B cell (primary cell): ENCODE measurements at regions not wholly inside any gene's neighbourhood (a gene's known extent, or its start where the extent isn't known, plus 50 kb on each side); places are given as distances from the start of the nearest gene placed in this dataset.

ENCODE experiments used
- ATAC-seq: fragments of 200-7000 bp; cut with Tn5 transposase; one replicate; pipeline ENCODE4 v1.10.0; 2021; ENCODE audit warnings: low read depth, mild to moderate bottlenecking, moderate number of reproducible peaks, moderate library complexity
- CTCF ChIA-PET: fragments of 350-600 bp; sonication (Branson Sonifier 250); formaldehyde crosslinking; loops from one replicate; lab custom pipeline; 2021; ENCODE audit warnings: antibody characterized with exemption, inconsistent platforms; lab: Charles Lee
- POLR2A ChIA-PET: fragments of 350-600 bp; sonication (Branson Sonifier 250); formaldehyde crosslinking; loops from one replicate; lab custom pipeline; 2021; ENCODE audit warnings: antibody characterized with exemption; lab: Charles Lee
- DNase-seq: peaks from one replicate; pipeline ENCODE4 v3.0.0; 2013
- H2AFZ ChIP-seq: 2 replicates; pipeline ENCODE4 v1.6.1; 2012; ENCODE audit warnings: mild to moderate bottlenecking, low read depth, low read length; ENCODE audit not compliant: insufficient read depth, poor library complexity, severe bottlenecking
- H3K27ac ChIP-seq, 2 donors: 1 replicate in 1 of 2; 2 replicates in 1 of 2; pipeline ENCODE4 v1.5.1; 2012 to 2013; ENCODE audit warnings: low read length in 2 of 2, mild to moderate bottlenecking in 2 of 2, moderate library complexity in 1 of 2
- H3K27me3 ChIP-seq, 4 experiments: fragments of 200-600 bp in 1 of 4; sonication (generic) in 1 of 4; replicated peaks in 1 of 4; 1 replicate in 2 of 4; 2 replicates in 2 of 4; pipeline versions ENCODE4 v1.6.1 to v1.7.0; 2013 to 2016; ENCODE audit warnings: low read length in 3 of 4, mild to moderate bottlenecking in 2 of 4, mixed read lengths in 1 of 4, moderate library complexity in 1 of 4; ENCODE audit not compliant: insufficient read depth in 4 of 4, control insufficient read depth in 3 of 4; ENCODE audit errors: control extremely low read depth in 1 of 4
- H3K36me3 ChIP-seq, 2 experiments: replicated peaks in 1 of 2; 1 replicate in 1 of 2; 2 replicates in 1 of 2; pipeline versions ENCODE4 v1.6.1 to v1.7.1; 2013; ENCODE audit warnings: low read length in 1 of 2; ENCODE audit not compliant: insufficient read depth in 2 of 2, control insufficient read depth in 1 of 2; ENCODE audit errors: control extremely low read depth in 1 of 2, extremely low read depth in 1 of 2
- H3K4me1 ChIP-seq, 2 donors: fragments of 200-600 bp in 1 of 2; sonication (generic) in 1 of 2; 1 replicate in 1 of 2; 2 replicates in 1 of 2; pipeline versions ENCODE4 v1.5.1 to v1.6.1; 2013 to 2017; ENCODE audit warnings: low read length in 2 of 2; ENCODE audit not compliant: control insufficient read depth in 2 of 2, insufficient read depth in 2 of 2
- H3K4me2 ChIP-seq: replicated peaks from 2 replicates; pipeline ENCODE3; 2012; ENCODE audit warnings: mild to moderate bottlenecking, low read depth, low read length; ENCODE audit not compliant: poor library complexity, severe bottlenecking
- H3K4me3 ChIP-seq, 5 experiments: fragments of 200-600 bp in 1 of 5; sonication (generic) in 1 of 5; 1 replicate in 3 of 5; 2 replicates in 2 of 5; pipeline versions ENCODE4 v1.5.1 to v1.7.0; 2011 to 2016; ENCODE audit warnings: low read length in 4 of 5, mild to moderate bottlenecking in 4 of 5, low read depth in 2 of 5, control low read depth in 1 of 5, moderate library complexity in 1 of 5; ENCODE audit not compliant: insufficient read depth in 1 of 5; ENCODE audit errors: control extremely low read depth in 1 of 5, extremely low read depth in 1 of 5
- H3K79me2 ChIP-seq: fragments of 200-600 bp; sonication (generic); one replicate; pipeline ENCODE4 v1.6.0; 2016; ENCODE audit warnings: low read length; ENCODE audit not compliant: control insufficient read depth, insufficient read depth
- H3K9ac ChIP-seq: fragments of 200-600 bp; sonication (generic); 2 replicates; pipeline ENCODE4 v1.6.1; 2017; ENCODE audit warnings: mild to moderate bottlenecking, low read length, moderate library complexity
- H3K9me3 ChIP-seq, 3 donors: one replicate each; pipeline versions ENCODE4 v1.6.1 to v1.7.1; 2013; ENCODE audit warnings: low read length in 2 of 3; ENCODE audit not compliant: control insufficient read depth in 2 of 3, insufficient read depth in 1 of 3; ENCODE audit errors: control extremely low read depth in 1 of 3
- H4K20me1 ChIP-seq: 2 replicates; pipeline ENCODE4 v1.6.0; 2012; ENCODE audit warnings: mild to moderate bottlenecking, low read length; ENCODE audit not compliant: insufficient read depth, control insufficient read depth, poor library complexity, severe bottlenecking
- H3K27ac Mint-ChIP-seq: one replicate; pipeline ENCODE4 v1.8.0; 2021; ENCODE audit warnings: mixed read lengths
- H3K27me3 Mint-ChIP-seq: one replicate; pipeline ENCODE4 v1.8.0; 2021; ENCODE audit warnings: mixed read lengths
- H3K4me1 Mint-ChIP-seq: one replicate; pipeline ENCODE4 v1.8.0; 2021; ENCODE audit warnings: mixed read lengths
- H3K4me3 Mint-ChIP-seq: one replicate; pipeline ENCODE4 v1.8.0; 2021; ENCODE audit warnings: mixed read lengths
- H3K9me3 Mint-ChIP-seq: one replicate; pipeline ENCODE4 v1.8.0; 2022; ENCODE audit warnings: mixed read lengths; ENCODE audit not compliant: insufficient read depth
- EZH2 ChIP-seq: IDR thresholded peaks from 2 replicates; pipeline ENCODE4 v1.6.1; 2012; ENCODE audit warnings: borderline replicate concordance, low read depth, mild to moderate bottlenecking, moderate library complexity, low read length; ENCODE audit not compliant: insufficient read depth, poor library complexity, severe bottlenecking
- WGBS: methylation state at CpG from one replicate; pipeline ENCODE4 v1.1.5; 2013; ENCODE audit warnings: missing lambda C conversion rate; ENCODE audit not compliant: insufficient coverage; 5-methylcytosine and 5-hydroxymethylcytosine counted together
- intact Hi-C: fragments of 100-400 bp; cut with micrococcal nuclease; formaldehyde crosslinking; loops from one replicate; pipeline ENCODE4 v1.10.0; 2022
- TF ChIP-seq, protein P1 (sequence below): fragments of 200-600 bp; IDR thresholded peaks from one replicate; pipeline ENCODE4 v1.8.0; 2022; ENCODE audit warnings: antibody characterized with exemption, mild to moderate bottlenecking

GRCh38 chr13:65656740-65657329 is 1573.3 kb downstream of the PCDH9 start:
- ChIA-PET POLR2A (no interaction called here), CTCF (no interaction called here)
- WGBS = no CpG with 5 or more reads among the region's 1 CpG
- DNase-seq = no peak
- Histone ChIP-seq H3K4me1 (no peaks in the 10 kb centered on the region), H3K4me3 (no peak overlapping the region), H3K9me3 (no peaks in the 10 kb centered on the region), H2AFZ (no peak overlapping the region), H3K4me2 (no peak overlapping the region), H3K9ac (no peak overlapping the region), H3K27ac (no peak overlapping the region), H3K27me3 (no peaks in the 10 kb centered on the region), H3K36me3 (no peaks in the 10 kb centered on the region), H4K20me1 (no peaks in the 10 kb centered on the region), H3K79me2 (no peaks in the 10 kb centered on the region)
- intact Hi-C loops = loop anchor here (10.0 kb wide), 1 partner anchor 1568 kb away; no protein-coding TSS in a partner anchor
- H3K9me3 Mint-ChIP-seq = peaks cover 2% of the 10 kb centered on the region
- H3K4me1 Mint-ChIP-seq = no peaks in the 10 kb centered on the region
- no peak for ATAC-seq
- no peak for TF ChIP-seq EZH2
- TF ChIP-seq, protein P1, sequence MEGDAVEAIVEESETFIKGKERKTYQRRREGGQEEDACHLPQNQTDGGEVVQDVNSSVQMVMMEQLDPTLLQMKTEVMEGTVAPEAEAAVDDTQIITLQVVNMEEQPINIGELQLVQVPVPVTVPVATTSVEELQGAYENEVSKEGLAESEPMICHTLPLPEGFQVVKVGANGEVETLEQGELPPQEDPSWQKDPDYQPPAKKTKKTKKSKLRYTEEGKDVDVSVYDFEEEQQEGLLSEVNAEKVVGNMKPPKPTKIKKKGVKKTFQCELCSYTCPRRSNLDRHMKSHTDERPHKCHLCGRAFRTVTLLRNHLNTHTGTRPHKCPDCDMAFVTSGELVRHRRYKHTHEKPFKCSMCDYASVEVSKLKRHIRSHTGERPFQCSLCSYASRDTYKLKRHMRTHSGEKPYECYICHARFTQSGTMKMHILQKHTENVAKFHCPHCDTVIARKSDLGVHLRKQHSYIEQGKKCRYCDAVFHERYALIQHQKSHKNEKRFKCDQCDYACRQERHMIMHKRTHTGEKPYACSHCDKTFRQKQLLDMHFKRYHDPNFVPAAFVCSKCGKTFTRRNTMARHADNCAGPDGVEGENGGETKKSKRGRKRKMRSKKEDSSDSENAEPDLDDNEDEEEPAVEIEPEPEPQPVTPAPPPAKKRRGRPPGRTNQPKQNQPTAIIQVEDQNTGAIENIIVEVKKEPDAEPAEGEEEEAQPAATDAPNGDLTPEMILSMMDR = no peak
- H3K27me3 Mint-ChIP-seq = no peaks in the 10 kb centered on the region
- H3K27ac Mint-ChIP-seq = no peak overlapping the region
- H3K4me3 Mint-ChIP-seq = no peak overlapping the region

GRCh38 chr13:65653613-65654012 is 1576.5 kb downstream of the PCDH9 start:
- Histone ChIP-seq H3K27me3 (no peaks in the 10 kb centered on the region), H3K79me2 (no peaks in the 10 kb centered on the region), H3K9me3 (no peaks in the 10 kb centered on the region), H3K9ac (no peak overlapping the region), H3K27ac (no peak overlapping the region), H4K20me1 (no peaks in the 10 kb centered on the region), H3K4me3 (no peak overlapping the region), H3K4me1 (no peaks in the 10 kb centered on the region), H2AFZ (no peak overlapping the region), H3K36me3 (no peaks in the 10 kb centered on the region), H3K4me2 (no peak overlapping the region)
- no peaks in the 10 kb centered on the region for H3K27me3 Mint-ChIP-seq
- no peak overlapping the region for H3K4me3 Mint-ChIP-seq
- H3K9me3 Mint-ChIP-seq = no peaks in the 10 kb centered on the region
- POLR2A ChIA-PET = no interaction called here
- intact Hi-C loops = loop anchor here (10.0 kb wide), 1 partner anchor 1571 kb away; no protein-coding TSS in a partner anchor
- no peak overlapping the region for H3K27ac Mint-ChIP-seq
- ATAC-seq (no peak), DNase-seq (no peak)
- no peak for TF ChIP-seq EZH2
- H3K4me1 Mint-ChIP-seq = no peaks in the 10 kb centered on the region
- WGBS = 80% methylated on average over 1 of the region's 2 CpGs
- CTCF ChIA-PET = no interaction called here
